SK-N-SH treated with all-trans-retinoic acid at 6 μM for 48 hours (cell line): ENCODE measurements at regions not wholly inside any gene's neighbourhood (a gene's known extent, or its start where the extent isn't known, plus 50 kb on each side); places are given as distances from the start of the nearest gene placed in this dataset.

Source experiments
- ATAC-seq: fragments of 200-7000 bp; cut with Tn5 transposase; 3 replicates; pipeline ENCODE4 v1.9.1; 2020; ENCODE audit warnings: mild to moderate bottlenecking, moderate library complexity
- ARNTL ChIP-seq: fragments of 450-650 bp; formaldehyde crosslinking; IDR thresholded peaks from 2 replicates; pipeline ENCODE4 v1.5.0; 2020; ENCODE audit warnings: low read depth, mild to moderate bottlenecking, moderate library complexity, borderline replicate concordance
- BACH2 ChIP-seq: fragments of 250-450 bp; sonication (Bioruptor Pico); IDR thresholded peaks from 2 replicates; pipeline ENCODE4 v1.9.0; 2021; ENCODE audit warnings: mild to moderate bottlenecking, borderline replicate concordance
- CSDC2 ChIP-seq: fragments of 250-450 bp; sonication (Bioruptor Pico); IDR thresholded peaks from 2 replicates; pipeline ENCODE4 v1.5.0; 2020; ENCODE audit warnings: mild to moderate bottlenecking, moderate library complexity
- ESRRG ChIP-seq: fragments of 250-450 bp; sonication (Bioruptor Pico); IDR thresholded peaks from 2 replicates; pipeline ENCODE4 v1.6.1; 2021; ENCODE audit warnings: mild to moderate bottlenecking
- GLIS3 ChIP-seq: fragments of 250-450 bp; sonication (Bioruptor Pico); IDR thresholded peaks from 2 replicates; pipeline ENCODE4 v1.5.0; 2020; ENCODE audit warnings: mild to moderate bottlenecking, moderate library complexity
- ISL1 ChIP-seq: fragments of 250-450 bp; sonication (Bioruptor Pico); IDR thresholded peaks from 2 replicates; pipeline ENCODE4 v2.1.2; 2022; ENCODE audit warnings: mild to moderate bottlenecking, moderate library complexity
- OSR1 ChIP-seq: fragments of 250-450 bp; sonication (Bioruptor Pico); IDR thresholded peaks from 2 replicates; pipeline ENCODE4 v1.8.0; 2022; ENCODE audit warnings: moderate library complexity, mild to moderate bottlenecking, inconsistent platforms
- PPARA ChIP-seq: fragments of 250-450 bp; sonication (Bioruptor Pico); IDR thresholded peaks from 2 replicates; pipeline ENCODE4 v1.5.0; 2020; ENCODE audit warnings: mild to moderate bottlenecking, borderline replicate concordance
- RARB ChIP-seq: fragments of 250-450 bp; sonication (Bioruptor Pico); IDR thresholded peaks from 2 replicates; pipeline ENCODE4 v1.8.0; 2021; ENCODE audit warnings: mild to moderate bottlenecking, moderate library complexity
- SNAI2 ChIP-seq: fragments of 250-450 bp; sonication (Bioruptor Pico); IDR thresholded peaks from 2 replicates; pipeline ENCODE4 v1.5.0; 2020; ENCODE audit warnings: mild to moderate bottlenecking, moderate library complexity
- TCF4 ChIP-seq: fragments of 250-450 bp; sonication (Bioruptor Pico); IDR thresholded peaks from 2 replicates; pipeline ENCODE4 v1.8.0; 2021; ENCODE audit warnings: mild to moderate bottlenecking, moderate library complexity, borderline replicate concordance
- TOX ChIP-seq: fragments of 250-450 bp; sonication (Bioruptor Pico); IDR thresholded peaks from 2 replicates; pipeline ENCODE4 v1.8.0; 2021; ENCODE audit warnings: mild to moderate bottlenecking, moderate library complexity, borderline replicate concordance
- ZC3H10 ChIP-seq: fragments of 250-450 bp; sonication (Bioruptor Pico); IDR thresholded peaks from 2 replicates; pipeline ENCODE4 v1.5.1; 2021; ENCODE audit warnings: mild to moderate bottlenecking, moderate library complexity
- ZFP3 ChIP-seq: fragments of 250-450 bp; sonication (Bioruptor Pico); IDR thresholded peaks from 2 replicates; pipeline ENCODE4 v1.5.0; 2020; ENCODE audit warnings: mild to moderate bottlenecking, moderate library complexity
- ZFP30 ChIP-seq: fragments of 450-650 bp; formaldehyde crosslinking; IDR thresholded peaks from 2 replicates; pipeline ENCODE4 v1.5.0; 2022; ENCODE audit warnings: mild to moderate bottlenecking, moderate library complexity
- ZNF565 ChIP-seq: fragments of 450-650 bp; formaldehyde crosslinking; conservative IDR thresholded peaks from 2 replicates; pipeline ENCODE4 v1.5.0; 2020; ENCODE audit warnings: low read depth, mild to moderate bottlenecking, moderate library complexity
- ZNF70 ChIP-seq: fragments of 450-650 bp; formaldehyde crosslinking; IDR thresholded peaks from 2 replicates; pipeline ENCODE4 v1.5.0; 2020; ENCODE audit warnings: mild to moderate bottlenecking, moderate library complexity
- ZNF8 ChIP-seq: fragments of 450-650 bp; formaldehyde crosslinking; IDR thresholded peaks from 2 replicates; pipeline ENCODE4 v1.5.0; 2020; ENCODE audit warnings: mild to moderate bottlenecking, moderate library complexity
- TF ChIP-seq, protein P1 (sequence below): fragments of 250-450 bp; sonication (Bioruptor Pico); IDR thresholded peaks from 2 replicates; pipeline ENCODE4 v1.8.0; 2021; ENCODE audit warnings: low read depth, mild to moderate bottlenecking, moderate library complexity, borderline replicate concordance
- TF ChIP-seq, protein P2 (sequence below): fragments of 250-450 bp; sonication (Bioruptor Pico); IDR thresholded peaks from 2 replicates; pipeline ENCODE4 v1.5.1; 2021; ENCODE audit warnings: mild to moderate bottlenecking, moderate library complexity
- TF ChIP-seq, protein P3 (sequence below): fragments of 250-450 bp; sonication (Bioruptor Pico); IDR thresholded peaks from 2 replicates; pipeline ENCODE4 v1.8.0; 2020; ENCODE audit warnings: mild to moderate bottlenecking, moderate library complexity, borderline replicate concordance
- TF ChIP-seq, protein P4 (sequence below): fragments of 250-450 bp; sonication (Bioruptor Pico); IDR thresholded peaks from 2 replicates; pipeline ENCODE4 v1.5.1; 2020; ENCODE audit warnings: low read depth, mild to moderate bottlenecking, moderate library complexity

DNA sequence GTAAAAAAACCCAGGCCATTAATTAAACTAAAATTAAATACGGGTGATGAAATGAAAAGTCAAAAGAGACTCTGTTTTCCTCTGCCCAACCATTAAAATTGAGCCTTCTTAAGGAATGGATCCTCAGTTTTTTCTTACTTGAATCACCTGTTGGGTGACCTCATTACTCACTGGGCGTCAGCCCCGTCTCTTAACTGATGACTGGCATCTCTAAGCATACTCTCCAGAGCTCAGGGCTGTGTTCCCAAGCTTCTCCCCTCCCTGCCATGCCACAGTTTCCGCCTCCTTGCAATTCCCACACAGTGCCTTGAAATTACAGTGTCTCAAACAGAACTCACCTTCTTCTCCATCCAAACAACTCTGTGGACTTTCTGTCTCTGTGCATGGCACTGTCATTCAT, 421.1 kb upstream of the CELF4 start (continued):
- TF ChIP-seq, protein P1, sequence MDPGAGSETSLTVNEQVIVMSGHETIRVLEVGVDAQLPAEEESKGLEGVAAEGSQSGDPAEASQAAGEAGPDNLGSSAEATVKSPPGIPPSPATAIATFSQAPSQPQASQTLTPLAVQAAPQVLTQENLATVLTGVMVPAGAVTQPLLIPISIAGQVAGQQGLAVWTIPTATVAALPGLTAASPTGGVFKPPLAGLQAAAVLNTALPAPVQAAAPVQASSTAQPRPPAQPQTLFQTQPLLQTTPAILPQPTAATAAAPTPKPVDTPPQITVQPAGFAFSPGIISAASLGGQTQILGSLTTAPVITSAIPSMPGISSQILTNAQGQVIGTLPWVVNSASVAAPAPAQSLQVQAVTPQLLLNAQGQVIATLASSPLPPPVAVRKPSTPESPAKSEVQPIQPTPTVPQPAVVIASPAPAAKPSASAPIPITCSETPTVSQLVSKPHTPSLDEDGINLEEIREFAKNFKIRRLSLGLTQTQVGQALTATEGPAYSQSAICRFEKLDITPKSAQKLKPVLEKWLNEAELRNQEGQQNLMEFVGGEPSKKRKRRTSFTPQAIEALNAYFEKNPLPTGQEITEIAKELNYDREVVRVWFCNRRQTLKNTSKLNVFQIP = no peak
- TF ChIP-seq ZFP30 (CRISPR knock-in tag) (no peak), PPARA (CRISPR knock-in tag) (no peak)

DNA sequence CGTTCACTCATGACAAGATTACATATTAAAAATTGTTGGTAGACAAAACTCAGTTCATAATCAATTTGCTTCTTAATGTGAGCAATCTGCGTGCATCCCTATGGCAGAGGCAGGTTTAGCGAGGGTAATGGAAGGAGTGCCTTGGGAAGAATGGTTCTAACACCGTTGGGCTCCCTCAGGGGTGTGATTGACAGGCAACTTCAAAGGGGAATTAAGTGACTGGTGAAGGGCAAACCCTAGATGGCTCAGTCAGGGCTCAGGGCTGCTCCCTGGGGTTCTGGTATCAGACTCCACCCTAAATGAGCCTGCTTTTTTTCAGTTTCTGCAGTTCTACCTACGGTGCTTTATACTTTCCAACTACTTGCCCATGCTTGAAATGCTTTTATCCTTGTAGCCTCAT, 419.5 kb upstream of the CELF4 start:
- TF ChIP-seq BACH2 (CRISPR knock-in tag) (no peak), TCF4 (CRISPR knock-in tag) (no peak), PPARA (CRISPR knock-in tag) (no peak), ZFP3 (CRISPR knock-in tag) (no peak), ARNTL (CRISPR knock-in tag) (no peak), GLIS3 (no peak), CSDC2 (CRISPR knock-in tag) (no peak), TOX (CRISPR knock-in tag) (no peak), ZNF8 (CRISPR knock-in tag) (no peak), ISL1 (CRISPR knock-in tag) (no peak), SNAI2 (CRISPR knock-in tag) (no peak)
- TF ChIP-seq, protein P1 = no peak
- TF ChIP-seq, all 23 proteins: peak for 0
- ATAC-seq = no peak

DNA sequence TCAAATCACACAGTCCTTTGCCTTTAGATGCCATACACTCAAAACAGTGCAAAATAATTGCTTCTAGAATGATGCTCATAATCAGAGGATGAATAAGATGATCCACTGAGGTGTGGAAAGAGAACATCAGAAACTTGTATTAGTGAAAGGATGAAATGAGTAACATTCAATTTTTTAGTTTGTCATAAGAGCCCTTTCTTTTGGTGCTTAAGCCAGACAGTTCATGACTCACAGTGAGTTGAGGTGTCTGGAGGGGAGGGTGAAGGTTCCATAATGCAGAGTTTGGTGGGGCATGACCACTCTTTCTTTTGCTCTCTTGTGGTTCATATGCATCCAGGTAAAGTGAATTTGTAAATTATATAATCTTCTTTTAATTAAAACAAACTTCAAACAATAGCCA, 415.0 kb upstream of the CELF4 start:
- no peak for ATAC-seq
- no peak for TF ChIP-seq ARNTL (CRISPR knock-in tag)
- TF ChIP-seq, protein P2, sequence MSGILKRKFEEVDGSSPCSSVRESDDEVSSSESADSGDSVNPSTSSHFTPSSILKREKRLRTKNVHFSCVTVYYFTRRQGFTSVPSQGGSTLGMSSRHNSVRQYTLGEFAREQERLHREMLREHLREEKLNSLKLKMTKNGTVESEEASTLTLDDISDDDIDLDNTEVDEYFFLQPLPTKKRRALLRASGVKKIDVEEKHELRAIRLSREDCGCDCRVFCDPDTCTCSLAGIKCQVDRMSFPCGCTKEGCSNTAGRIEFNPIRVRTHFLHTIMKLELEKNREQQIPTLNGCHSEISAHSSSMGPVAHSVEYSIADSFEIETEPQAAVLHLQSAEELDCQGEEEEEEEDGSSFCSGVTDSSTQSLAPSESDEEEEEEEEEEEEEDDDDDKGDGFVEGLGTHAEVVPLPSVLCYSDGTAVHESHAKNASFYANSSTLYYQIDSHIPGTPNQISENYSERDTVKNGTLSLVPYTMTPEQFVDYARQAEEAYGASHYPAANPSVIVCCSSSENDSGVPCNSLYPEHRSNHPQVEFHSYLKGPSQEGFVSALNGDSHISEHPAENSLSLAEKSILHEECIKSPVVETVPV (CRISPR knock-in tag) = no peak
- TF ChIP-seq ISL1 (CRISPR knock-in tag) = no peak
- TF ChIP-seq ZNF565 (CRISPR knock-in tag) = no peak
- no peak for TF ChIP-seq PPARA (CRISPR knock-in tag)
- no peak for TF ChIP-seq ZC3H10 (CRISPR knock-in tag)
- TF ChIP-seq BACH2 (CRISPR knock-in tag) = no peak
- TF ChIP-seq CSDC2 (CRISPR knock-in tag) = no peak
- TF ChIP-seq, protein P3, sequence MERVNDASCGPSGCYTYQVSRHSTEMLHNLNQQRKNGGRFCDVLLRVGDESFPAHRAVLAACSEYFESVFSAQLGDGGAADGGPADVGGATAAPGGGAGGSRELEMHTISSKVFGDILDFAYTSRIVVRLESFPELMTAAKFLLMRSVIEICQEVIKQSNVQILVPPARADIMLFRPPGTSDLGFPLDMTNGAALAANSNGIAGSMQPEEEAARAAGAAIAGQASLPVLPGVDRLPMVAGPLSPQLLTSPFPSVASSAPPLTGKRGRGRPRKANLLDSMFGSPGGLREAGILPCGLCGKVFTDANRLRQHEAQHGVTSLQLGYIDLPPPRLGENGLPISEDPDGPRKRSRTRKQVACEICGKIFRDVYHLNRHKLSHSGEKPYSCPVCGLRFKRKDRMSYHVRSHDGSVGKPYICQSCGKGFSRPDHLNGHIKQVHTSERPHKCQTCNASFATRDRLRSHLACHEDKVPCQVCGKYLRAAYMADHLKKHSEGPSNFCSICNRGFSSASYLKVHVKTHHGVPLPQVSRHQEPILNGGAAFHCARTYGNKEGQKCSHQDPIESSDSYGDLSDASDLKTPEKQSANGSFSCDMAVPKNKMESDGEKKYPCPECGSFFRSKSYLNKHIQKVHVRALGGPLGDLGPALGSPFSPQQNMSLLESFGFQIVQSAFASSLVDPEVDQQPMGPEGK (CRISPR knock-in tag) = no peak
- TF ChIP-seq ZNF70 (CRISPR knock-in tag) = no peak
- no peak for TF ChIP-seq ZFP3 (CRISPR knock-in tag)
- no peak for TF ChIP-seq SNAI2 (CRISPR knock-in tag)
- TF ChIP-seq, all 23 proteins: peak for 0

DNA sequence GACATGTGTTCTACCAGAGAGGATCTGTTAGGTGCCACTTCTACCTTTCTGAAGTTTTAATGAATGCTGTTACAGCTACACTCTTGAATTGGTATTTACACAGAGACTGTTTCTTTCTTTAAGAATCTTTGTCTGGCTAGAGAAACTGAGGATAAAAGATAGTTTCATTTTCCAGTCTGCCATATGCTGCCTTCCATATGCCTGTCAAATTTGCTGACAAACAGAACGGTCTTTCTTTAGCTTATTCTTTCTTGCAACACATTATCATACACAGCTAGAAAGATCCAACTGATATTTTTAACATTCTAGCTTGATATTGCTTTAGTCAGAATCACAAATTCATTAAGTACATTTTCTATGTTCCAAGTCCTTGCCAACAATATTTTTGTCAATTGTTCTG, 409.8 kb upstream of the CELF4 start:
- ATAC-seq = no peak
- TF ChIP-seq, protein P4, sequence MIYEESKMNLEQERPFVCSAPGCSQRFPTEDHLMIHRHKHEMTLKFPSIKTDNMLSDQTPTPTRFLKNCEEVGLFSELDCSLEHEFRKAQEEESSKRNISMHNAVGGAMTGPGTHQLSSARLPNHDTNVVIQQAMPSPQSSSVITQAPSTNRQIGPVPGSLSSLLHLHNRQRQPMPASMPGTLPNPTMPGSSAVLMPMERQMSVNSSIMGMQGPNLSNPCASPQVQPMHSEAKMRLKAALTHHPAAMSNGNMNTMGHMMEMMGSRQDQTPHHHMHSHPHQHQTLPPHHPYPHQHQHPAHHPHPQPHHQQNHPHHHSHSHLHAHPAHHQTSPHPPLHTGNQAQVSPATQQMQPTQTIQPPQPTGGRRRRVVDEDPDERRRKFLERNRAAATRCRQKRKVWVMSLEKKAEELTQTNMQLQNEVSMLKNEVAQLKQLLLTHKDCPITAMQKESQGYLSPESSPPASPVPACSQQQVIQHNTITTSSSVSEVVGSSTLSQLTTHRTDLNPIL (CRISPR knock-in tag) = no peak
- TF ChIP-seq ZNF70 (CRISPR knock-in tag) (no peak), CSDC2 (CRISPR knock-in tag) (no peak), ESRRG (CRISPR knock-in tag) (no peak), ZC3H10 (CRISPR knock-in tag) (no peak), ZFP3 (CRISPR knock-in tag) (no peak), ZFP30 (CRISPR knock-in tag) (no peak), ZNF565 (CRISPR knock-in tag) (no peak), OSR1 (CRISPR knock-in tag) (no peak), SNAI2 (CRISPR knock-in tag) (no peak), TCF4 (CRISPR knock-in tag) (no peak), TOX (CRISPR knock-in tag) (no peak), RARB (no peak)
- TF ChIP-seq, protein P3 (CRISPR knock-in tag) = no peak
- TF ChIP-seq, protein P2 (CRISPR knock-in tag) = no peak
